ENCODE measurements at regions not wholly inside any gene's neighbourhood (a gene's known extent, or its start where the extent isn't known, plus 50 kb on each side); places are given as distances from the start of the nearest gene placed in this dataset.
"Not testable (repeated sequence)": the region's sequence is repeated elsewhere in the genome, so short reads cannot be mapped to it uniquely, and the experiment has no call there.

DNA sequence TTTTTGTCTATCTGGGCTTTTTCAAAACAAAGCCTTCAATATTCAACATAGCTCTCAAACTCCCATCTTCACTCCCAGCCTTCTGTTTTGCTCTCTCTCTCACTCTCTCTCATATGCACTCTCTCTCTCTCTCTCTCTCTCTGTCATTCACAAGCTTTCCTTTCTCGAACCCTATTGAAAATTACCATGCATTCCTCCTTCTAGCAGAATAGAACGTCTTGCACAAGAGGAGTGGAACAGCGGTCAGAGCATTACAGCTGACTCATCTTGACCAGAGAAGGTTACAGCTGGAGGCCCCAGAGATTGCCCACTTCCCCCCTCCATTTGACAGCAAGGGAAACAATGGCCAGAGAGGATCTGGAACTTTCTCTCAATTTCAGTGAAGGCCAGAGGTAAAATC lies 51.0 kb upstream of the LIFR start:
- DNase-seq (ENCODE audit: low read depth in 2 of 2), result peak in 1 of 2 donors; percentile 56

GRCh38 chr5:38607930-38608564 lies 51.6 kb upstream of the LIFR start:
- no peak for DNase-seq (ENCODE audit: low read depth in 2 of 2)

DNA sequence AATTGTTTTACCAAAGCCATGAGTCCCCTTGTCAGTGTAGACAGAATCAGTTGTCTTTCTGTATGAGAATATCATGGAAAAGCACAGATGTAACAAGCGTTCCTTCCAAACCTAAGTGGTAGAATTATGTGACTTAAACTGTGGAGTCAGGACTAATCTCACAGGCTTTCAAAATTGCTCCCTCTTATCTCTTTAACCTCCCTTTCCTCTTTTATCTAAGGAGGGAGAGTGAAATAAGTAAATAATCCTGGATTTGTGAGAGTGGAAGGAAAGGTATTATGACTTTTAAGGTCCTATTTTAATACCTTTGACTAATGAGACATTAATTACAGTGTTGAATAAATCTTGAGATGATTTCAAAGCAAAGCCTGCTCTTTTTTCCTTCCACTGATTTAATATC lies 52.4 kb upstream of the LIFR start:
- DNase-seq (ENCODE audit: low read depth in 2 of 2), result no peak

- no peak for DNase-seq (ENCODE audit: low read depth in 2 of 2)
These were observed 56.4 kb upstream of the LIFR start for GRCh38 chr5:38612851-38613250.

GRCh38 chr5:38613490-38613889 lies 57.0 kb upstream of the LIFR start:
- DNase-seq (ENCODE audit: low read depth in 2 of 2), result no peak

GRCh38 chr5:38613992-38614836 lies 57.8 kb upstream of the LIFR start:
- no peak for DNase-seq (ENCODE audit: low read depth in 2 of 2)

- no peak for DNase-seq (ENCODE audit: low read depth in 2 of 2)
These were observed 58.6 kb upstream of the LIFR start for GRCh38 chr5:38615042-38615441.

GRCh38 chr5:38615981-38616451 lies 59.6 kb upstream of the LIFR start:
- DNase-seq (ENCODE audit: low read depth in 2 of 2), result no peak

DNA sequence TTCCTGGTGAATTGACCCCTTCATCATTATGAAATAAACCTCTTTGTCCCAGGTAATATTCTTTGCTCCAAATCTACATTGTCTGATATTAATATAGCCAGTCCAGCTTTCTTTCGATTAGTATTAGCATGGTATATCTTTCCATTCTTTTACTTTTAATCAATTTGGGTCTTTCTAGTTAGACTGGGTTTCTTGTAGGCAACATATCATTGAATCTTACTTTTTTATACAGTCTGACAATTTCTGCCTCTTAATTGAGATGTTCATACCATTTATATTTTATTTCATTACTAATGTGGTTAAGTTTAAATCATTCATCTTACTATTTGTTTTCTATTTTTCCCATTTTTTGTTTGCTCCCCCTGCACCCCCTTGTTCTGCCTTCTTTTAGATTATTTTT lies 61.7 kb upstream of the LIFR start:
- DNase-seq (ENCODE audit: low read depth in 2 of 2), result no peak

DNA sequence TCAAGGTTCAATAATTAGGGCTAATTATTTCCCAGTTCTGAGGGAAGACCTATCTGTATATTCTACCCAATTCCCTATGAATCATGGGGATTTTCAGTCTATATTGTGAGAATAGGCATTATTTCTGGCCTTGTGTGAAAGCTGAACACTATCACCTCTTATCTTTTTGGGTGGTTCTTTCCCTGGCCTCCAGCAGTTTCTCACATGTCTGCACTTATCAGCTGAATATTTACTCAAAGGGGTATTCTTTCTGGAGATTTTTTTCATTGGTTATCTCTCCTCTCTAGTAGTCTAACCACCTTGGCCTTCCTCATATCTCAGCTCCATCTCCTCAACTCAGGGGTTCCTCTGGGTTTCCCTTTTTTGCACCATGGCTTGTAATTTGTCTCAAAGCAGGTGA lies 64.9 kb upstream of the LIFR start:
- no peak for DNase-seq (ENCODE audit: low read depth in 2 of 2)

- DNase-seq (ENCODE audit: low read depth in 2 of 2), result no peak
These were observed 65.5 kb upstream of the LIFR start for GRCh38 chr5:38621840-38622437.

GRCh38 chr5:38622723-38623129 lies 66.3 kb upstream of the LIFR start:
- DNase-seq (ENCODE audit: low read depth in 2 of 2), result no peak

- DNase-seq (ENCODE audit: low read depth in 2 of 2), result not testable (repeated sequence)
These were observed 68.1 kb upstream of the LIFR start for GRCh38 chr5:38624541-38624940.

- not testable (repeated sequence) for DNase-seq (ENCODE audit: low read depth in 2 of 2)
These were observed 74.9 kb upstream of the LIFR start for GRCh38 chr5:38631376-38631775.

- DNase-seq (ENCODE audit: low read depth in 2 of 2), result peak in 1 of 2 donors; percentile 53
These were observed 78.3 kb upstream of the LIFR start for GRCh38 chr5:38634568-38635369.

DNA sequence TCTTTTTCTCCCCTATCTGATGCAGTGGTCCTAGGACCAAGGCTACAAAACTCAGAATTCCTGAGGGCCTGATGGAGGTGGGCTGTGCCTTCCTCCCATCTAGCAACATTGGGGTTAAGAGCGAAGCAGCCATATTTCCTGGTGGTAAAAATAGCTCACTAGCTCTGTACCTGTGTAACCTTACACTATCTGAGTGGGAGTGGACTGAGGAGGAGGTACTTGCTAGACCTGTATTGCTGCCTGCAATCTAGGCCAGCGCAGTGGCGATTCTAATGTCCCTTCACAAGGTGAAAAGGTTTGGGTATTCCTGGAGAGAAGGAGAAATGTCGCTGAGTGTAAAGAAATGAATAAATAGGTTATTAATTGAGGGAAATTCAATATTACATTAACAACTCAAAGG lies 80.2 kb upstream of the LIFR start:
- DNase-seq (ENCODE audit: low read depth in 2 of 2), result no peak

DNA sequence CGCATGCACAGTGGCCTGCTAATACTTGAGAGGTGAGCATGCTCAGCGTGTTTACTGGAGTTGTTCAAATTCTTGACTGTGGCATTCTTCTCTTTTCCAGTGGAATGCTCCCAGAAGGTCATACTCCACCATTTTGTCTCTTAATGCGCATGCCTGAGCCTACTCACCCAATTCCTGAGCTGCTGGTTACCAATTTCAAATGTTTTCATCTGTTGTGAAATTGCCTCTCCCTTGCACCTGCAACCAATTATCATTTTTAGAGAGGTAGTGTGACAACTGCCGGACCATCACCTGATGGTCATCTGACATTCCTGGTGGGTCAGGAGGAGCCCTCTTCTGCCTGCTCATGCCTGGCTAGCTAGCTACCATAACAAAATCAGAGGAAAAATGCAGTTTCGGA lies 82.2 kb upstream of the LIFR start:
- DNase-seq (ENCODE audit: low read depth in 2 of 2), result no peak

DNA sequence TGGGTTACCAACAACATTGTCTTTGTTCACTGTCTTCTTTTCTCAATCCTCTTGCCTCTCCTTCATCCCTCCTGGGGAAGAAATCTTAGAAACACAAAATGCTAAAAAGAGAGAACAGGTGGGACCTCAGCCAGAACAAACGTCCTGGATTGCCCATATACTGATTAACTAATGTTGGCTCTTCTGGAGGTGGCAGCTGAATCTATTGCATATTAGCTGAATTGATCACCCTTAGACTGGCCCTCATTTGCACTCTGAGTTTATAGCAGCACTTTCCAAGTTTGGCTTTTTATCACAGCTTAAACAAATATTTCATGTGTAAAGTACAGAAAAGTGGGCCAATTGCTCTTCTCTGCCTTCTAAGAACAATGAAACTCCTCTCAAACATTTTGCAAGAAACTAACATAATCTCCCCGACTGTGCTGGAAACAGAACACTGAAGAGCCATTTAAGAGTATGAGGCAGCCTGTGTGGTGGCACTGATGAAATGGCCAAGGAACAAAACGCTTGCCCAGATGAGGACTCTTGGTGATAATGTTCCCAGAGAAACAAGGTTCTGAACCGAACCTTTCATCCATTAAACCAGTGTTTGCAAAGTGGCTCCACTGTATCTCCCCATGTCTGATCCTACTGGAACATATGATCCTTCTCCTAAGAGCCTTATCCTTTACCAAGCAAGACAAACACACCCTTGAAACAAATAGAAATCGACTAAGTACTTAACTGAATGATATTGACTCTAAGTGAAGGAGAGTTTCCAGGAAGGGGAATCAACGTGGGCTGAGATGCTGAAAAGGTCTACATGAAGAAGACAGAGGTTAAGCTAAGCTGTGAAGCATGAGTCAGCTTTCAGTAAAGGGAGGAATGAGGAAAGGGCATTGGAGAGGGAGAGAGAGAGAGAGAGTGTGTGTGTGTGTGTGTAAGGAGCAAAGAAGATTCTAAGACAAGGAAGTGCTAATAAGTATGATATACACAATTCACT lies 83.2 kb upstream of the LIFR start:
- no peak for DNase-seq (ENCODE audit: low read depth in 2 of 2)

GRCh38 chr5:38641003-38641402 lies 84.6 kb upstream of the LIFR start:
- DNase-seq (ENCODE audit: low read depth in 2 of 2), result no peak

GRCh38 chr5:38642189-38642911 lies 85.9 kb upstream of the LIFR start:
- DNase-seq (ENCODE audit: low read depth in 2 of 2), result peak in 1 of 2 donors; percentile 48
